HepG2 (cell line): ENCODE measurements at regions not wholly inside any gene's neighbourhood (a gene's known extent, or its start where the extent isn't known, plus 50 kb on each side); places are given as distances from the start of the nearest gene placed in this dataset.

Source experiments
- AKAP8 ChIP-seq: sonication (generic); formaldehyde crosslinking; IDR thresholded peaks from 2 replicates; pipeline ENCODE4 v1.5.1; 2020; ENCODE audit warnings: mild to moderate bottlenecking, missing genetic modification reagents
- ATF7-NPFF ChIP-seq: sonication (generic); formaldehyde crosslinking; IDR thresholded peaks from 2 replicates; pipeline ENCODE4 v1.8.1; 2023; ENCODE audit warnings: mild to moderate bottlenecking, low read depth, missing genetic modification reagents, moderate library complexity
- CBX5 ChIP-seq: sonication (generic); formaldehyde crosslinking; IDR thresholded peaks from 2 replicates; pipeline ENCODE4 v1.4.0; 2020; ENCODE audit warnings: missing genetic modification reagents, borderline replicate concordance
- ELF1 ChIP-seq: sonication (generic); formaldehyde crosslinking; IDR thresholded peaks from 2 replicates; pipeline ENCODE4 v1.4.0; 2020; ENCODE audit warnings: missing genetic modification reagents
- HMG20B ChIP-seq: conservative IDR thresholded peaks from 2 replicates; pipeline ENCODE4 v1.6.1; 2016; ENCODE audit warnings: missing genetic modification reagents, missing compliant biosample characterization
- MAFG ChIP-seq: sonication (generic); formaldehyde crosslinking; IDR thresholded peaks from 2 replicates; pipeline ENCODE4 v1.5.1; 2020; ENCODE audit warnings: mild to moderate bottlenecking, missing genetic modification reagents
- NFE2 ChIP-seq: sonication (generic); formaldehyde crosslinking; IDR thresholded peaks from 2 replicates; pipeline ENCODE4 v1.4.0; 2020; ENCODE audit warnings: missing genetic modification reagents
- RXRA ChIP-seq: sonication (generic); formaldehyde crosslinking; IDR thresholded peaks from 2 replicates; pipeline ENCODE4 v1.5.1; 2020; ENCODE audit warnings: missing genetic modification reagents
- THAP11 ChIP-seq: IDR thresholded peaks from 2 replicates; pipeline ENCODE4 v1.6.1; 2016; ENCODE audit warnings: missing biosample characterization, missing genetic modification reagents
- UBTF ChIP-seq: sonication (generic); formaldehyde crosslinking; IDR thresholded peaks from 2 replicates; pipeline ENCODE4 v1.4.0; 2020; ENCODE audit warnings: mild to moderate bottlenecking, missing genetic modification reagents
- ZNF136 ChIP-seq: sonication (generic); formaldehyde crosslinking; IDR thresholded peaks from 2 replicates; pipeline ENCODE4 v1.8.1; 2022; ENCODE audit warnings: low read depth, mild to moderate bottlenecking, moderate library complexity, missing genetic modification reagents
- ZNF180 ChIP-seq: sonication (generic); formaldehyde crosslinking; IDR thresholded peaks from 2 replicates; pipeline ENCODE4 v1.4.0; 2020; ENCODE audit warnings: low read depth, missing genetic modification reagents, borderline replicate concordance
- ZNF280D ChIP-seq: sonication (generic); formaldehyde crosslinking; IDR thresholded peaks from 2 replicates; pipeline ENCODE4 v1.5.1; 2020; ENCODE audit warnings: mild to moderate bottlenecking, missing genetic modification reagents
- ZNF326 ChIP-seq: sonication (generic); formaldehyde crosslinking; IDR thresholded peaks from 2 replicates; pipeline ENCODE4 v1.4.0; 2020; ENCODE audit warnings: missing genetic modification reagents, borderline replicate concordance
- ZNF350 ChIP-seq: sonication (generic); formaldehyde crosslinking; IDR thresholded peaks from 2 replicates; pipeline ENCODE4 v1.4.0; 2020; ENCODE audit warnings: mild to moderate bottlenecking, low read depth, missing genetic modification reagents, borderline replicate concordance
- ZNF569 ChIP-seq: sonication (generic); formaldehyde crosslinking; IDR thresholded peaks from 2 replicates; pipeline ENCODE4 v1.5.0; 2020; ENCODE audit warnings: mild to moderate bottlenecking, missing genetic modification reagents, moderate library complexity, borderline replicate concordance
- ZNF574 ChIP-seq: sonication (generic); formaldehyde crosslinking; IDR thresholded peaks from 2 replicates; pipeline ENCODE4 v1.4.0; 2020; ENCODE audit warnings: missing genetic modification reagents
- ZNF724P ChIP-seq: sonication (generic); formaldehyde crosslinking; IDR thresholded peaks from 2 replicates; pipeline ENCODE4 v1.8.0; 2022; ENCODE audit warnings: missing genetic modification reagents, borderline replicate concordance

GRCh38 chr2:42928692-42929545, 136.5 kb upstream of the HAAO start (continued):
- TF ChIP-seq RXRA (CRISPR knock-in tag) (peak; percentile 98), UBTF (CRISPR knock-in tag) (peak; percentile 73), THAP11 (peak; percentile 26), NFE2 (no peak), ZNF326 (no peak), CBX5 (CRISPR knock-in tag) (peak; percentile 68; the same call in 1 of the 2 replicates), ELF1 (CRISPR knock-in tag) (no peak; the same call in 1 of the 2 replicates), ZNF180 (CRISPR knock-in tag) (no peak), ZNF569 (CRISPR knock-in tag) (no peak; the same call in 1 of the 2 replicates), ZNF280D (CRISPR knock-in tag) (peak; percentile 94), AKAP8 (no peak), MAFG (CRISPR knock-in tag) (no peak), ZNF136 (peak; percentile 13; the same call in 1 of the 2 replicates), ATF7-NPFF (CRISPR knock-in tag) (peak; percentile 56; the same call in 1 of the 2 replicates), HMG20B (CRISPR knock-in tag) (0 out of 2 replicates have a peak, but pooled peaks have one; percentile 20), ZNF724P (CRISPR knock-in tag) (0 out of 2 replicates have a peak, but pooled peaks have one; percentile 55), ZNF574 (CRISPR knock-in tag) (peak; percentile 46), ZNF350 (no peak; the same call in none of the 2 replicates)
